Thyroid gland (tissue), 4 donors: ENCODE measurements at regions not wholly inside any gene's neighbourhood (a gene's known extent, or its start where the extent isn't known, plus 50 kb on each side); places are given as distances from the start of the nearest gene placed in this dataset.

Experiments used
- POLR2A ChIP-seq, 2 donors: fragments of 450-650 bp; IDR thresholded peaks; one replicate each; pipeline ENCODE4 v1.6.1; 2017; ENCODE audit warnings: antibody characterized with exemption in 2 of 2, mild to moderate bottlenecking in 2 of 2, moderate library complexity in 1 of 2
- TF ChIP-seq, protein P1 (sequence below), 6 experiments: fragments of 200-600 bp in 3 of 6; fragments of 450-650 bp in 3 of 6; sonication (generic) in 3 of 6; IDR thresholded peaks; one replicate each; pipeline ENCODE4 v1.5.1; 2016 to 2019; ENCODE audit warnings: antibody characterized with exemption in 6 of 6, mild to moderate bottlenecking in 2 of 6, inconsistent platforms in 1 of 6, moderate library complexity in 1 of 6

DNA sequence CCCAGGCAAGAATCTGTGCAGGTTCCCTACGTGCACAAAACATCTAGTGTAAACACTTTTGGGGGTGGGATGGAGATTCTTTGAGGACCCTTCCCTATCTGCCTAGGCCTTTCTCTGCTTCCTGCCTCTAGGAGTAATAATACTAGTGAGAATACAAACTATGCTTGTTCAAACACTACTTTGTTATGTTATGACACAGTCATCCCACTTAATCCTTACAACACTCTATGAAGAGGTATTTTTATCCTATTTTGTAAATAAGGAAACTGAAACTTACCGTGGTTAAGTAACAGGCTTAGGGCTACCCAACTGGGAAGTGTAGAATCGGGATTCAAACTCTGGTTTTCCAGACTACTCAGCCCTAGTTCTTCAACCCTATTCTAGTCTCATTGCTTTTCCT lies 96.5 kb downstream of the KCNA5 start:
- TF ChIP-seq, protein P1, sequence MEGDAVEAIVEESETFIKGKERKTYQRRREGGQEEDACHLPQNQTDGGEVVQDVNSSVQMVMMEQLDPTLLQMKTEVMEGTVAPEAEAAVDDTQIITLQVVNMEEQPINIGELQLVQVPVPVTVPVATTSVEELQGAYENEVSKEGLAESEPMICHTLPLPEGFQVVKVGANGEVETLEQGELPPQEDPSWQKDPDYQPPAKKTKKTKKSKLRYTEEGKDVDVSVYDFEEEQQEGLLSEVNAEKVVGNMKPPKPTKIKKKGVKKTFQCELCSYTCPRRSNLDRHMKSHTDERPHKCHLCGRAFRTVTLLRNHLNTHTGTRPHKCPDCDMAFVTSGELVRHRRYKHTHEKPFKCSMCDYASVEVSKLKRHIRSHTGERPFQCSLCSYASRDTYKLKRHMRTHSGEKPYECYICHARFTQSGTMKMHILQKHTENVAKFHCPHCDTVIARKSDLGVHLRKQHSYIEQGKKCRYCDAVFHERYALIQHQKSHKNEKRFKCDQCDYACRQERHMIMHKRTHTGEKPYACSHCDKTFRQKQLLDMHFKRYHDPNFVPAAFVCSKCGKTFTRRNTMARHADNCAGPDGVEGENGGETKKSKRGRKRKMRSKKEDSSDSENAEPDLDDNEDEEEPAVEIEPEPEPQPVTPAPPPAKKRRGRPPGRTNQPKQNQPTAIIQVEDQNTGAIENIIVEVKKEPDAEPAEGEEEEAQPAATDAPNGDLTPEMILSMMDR (IDR thresholded peaks at IDR 0.05), result no peak
- TF ChIP-seq POLR2A (IDR thresholded peaks at IDR 0.05), result no peak
